ENCODE measurements at regions not wholly inside any gene's neighbourhood (a gene's known extent, or its start where the extent isn't known, plus 50 kb on each side); places are given as distances from the start of the nearest gene placed in this dataset.
A peak's percentile ranks its signal among the peaks of the same experiment; 100 is the strongest.

GRCh38 chr4:56286763-56287162 lies 100.5 kb downstream of the AASDH start:
- peak in 1 of 2 experiments; percentile 8 for DNase-seq (ENCODE audit: low read depth in 2 of 2)

- no peak for DNase-seq (ENCODE audit: low read depth in 2 of 2)
These were observed 103.9 kb downstream of the AASDH start for GRCh38 chr4:56283375-56283774.

GRCh38 chr4:56282004-56282403 lies 105.3 kb downstream of the AASDH start:
- DNase-seq (ENCODE audit: low read depth in 2 of 2) = no peak

GRCh38 chr4:56276547-56276946 lies 110.7 kb downstream of the AASDH start:
- DNase-seq (ENCODE audit: low read depth in 2 of 2) = no peak

- DNase-seq (ENCODE audit: low read depth in 2 of 2) = no peak
These were observed 113.9 kb downstream of the AASDH start for GRCh38 chr4:56273391-56273790.

GRCh38 chr4:56272927-56273326 lies 114.4 kb downstream of the AASDH start:
- no peak for DNase-seq (ENCODE audit: low read depth in 2 of 2)

GRCh38 chr4:56272003-56272402 lies 115.3 kb downstream of the AASDH start:
- no peak for DNase-seq (ENCODE audit: low read depth in 2 of 2)

- DNase-seq (ENCODE audit: low read depth in 2 of 2) = no peak
These were observed 116.2 kb downstream of the AASDH start for GRCh38 chr4:56271131-56271530.

GRCh38 chr4:56267558-56267957 lies 119.7 kb downstream of the AASDH start:
- DNase-seq (ENCODE audit: low read depth in 2 of 2) = no peak

GRCh38 chr4:56264873-56265272 lies 122.4 kb downstream of the AASDH start:
- DNase-seq (ENCODE audit: low read depth in 2 of 2) = no peak

GRCh38 chr4:56261027-56261426 lies 126.3 kb downstream of the AASDH start:
- DNase-seq (ENCODE audit: low read depth in 2 of 2) = no peak

- DNase-seq (ENCODE audit: low read depth in 2 of 2) = no peak
These were observed 127.0 kb downstream of the AASDH start for GRCh38 chr4:56260320-56260719.

GRCh38 chr4:56259655-56260054 lies 127.6 kb downstream of the AASDH start:
- no peak for DNase-seq (ENCODE audit: low read depth in 2 of 2)

GRCh38 chr4:56255820-56256219 lies 131.5 kb downstream of the AASDH start:
- no peak for DNase-seq (ENCODE audit: low read depth in 2 of 2)

- DNase-seq (ENCODE audit: low read depth in 2 of 2) = no peak
These were observed 133.5 kb downstream of the AASDH start for GRCh38 chr4:56253666-56254305.

- DNase-seq (ENCODE audit: low read depth in 2 of 2) = no peak
These were observed 134.6 kb downstream of the AASDH start for GRCh38 chr4:56252561-56253152.

- no peak for DNase-seq (ENCODE audit: low read depth in 2 of 2)
These were observed 135.7 kb downstream of the AASDH start for GRCh38 chr4:56251556-56251955.

- DNase-seq (ENCODE audit: low read depth in 2 of 2) = peak; percentile 54
These were observed 136.5 kb downstream of the AASDH start for GRCh38 chr4:56250776-56251175.

- DNase-seq (ENCODE audit: low read depth in 2 of 2) = no peak
These were observed 139.6 kb downstream of the AASDH start for GRCh38 chr4:56247646-56248045.

GRCh38 chr4:56246233-56246610 lies 141.1 kb downstream of the AASDH start:
- no peak for DNase-seq (ENCODE audit: low read depth in 2 of 2)

GRCh38 chr4:56245547-56246232 lies 141.6 kb downstream of the AASDH start:
- no peak for DNase-seq (ENCODE audit: low read depth in 2 of 2)

GRCh38 chr4:56244681-56245080 lies 142.6 kb downstream of the AASDH start:
- DNase-seq (ENCODE audit: low read depth in 2 of 2) = no peak

- DNase-seq (ENCODE audit: low read depth in 2 of 2) = no peak
These were observed 144.2 kb downstream of the AASDH start for GRCh38 chr4:56243107-56243506.
